SK-N-SH treated with all-trans-retinoic acid at 6 μM for 48 hours (cell line): ENCODE measurements at regions not wholly inside any gene's neighbourhood (a gene's known extent, or its start where the extent isn't known, plus 50 kb on each side); places are given as distances from the start of the nearest gene placed in this dataset.

Experiments used
- PATZ1 ChIP-seq: fragments of 250-450 bp; sonication (Bioruptor Pico); IDR thresholded peaks from 2 replicates; pipeline ENCODE4 v1.8.0; 2020; ENCODE audit warnings: mild to moderate bottlenecking, moderate library complexity, borderline replicate concordance
- RARB ChIP-seq: fragments of 250-450 bp; sonication (Bioruptor Pico); IDR thresholded peaks from 2 replicates; pipeline ENCODE4 v1.8.0; 2021; ENCODE audit warnings: mild to moderate bottlenecking, moderate library complexity

GRCh38 chr18:39622431-39622830 lies 2056.8 kb upstream of the CELF4 start:
- TF ChIP-seq RARB (CRISPR knock-in tag), result no peak
- TF ChIP-seq PATZ1 (CRISPR knock-in tag), result no peak
